D341Med (cell line): ENCODE measurements at regions not wholly inside any gene's neighbourhood (a gene's known extent, or its start where the extent isn't known, plus 50 kb on each side); places are given as distances from the start of the nearest gene placed in this dataset.

ENCODE experiments used
- DNase-seq: peaks from one replicate; pipeline ENCODE4 v3.0.0; 2012; ENCODE audit warnings: low spot score

DNA sequence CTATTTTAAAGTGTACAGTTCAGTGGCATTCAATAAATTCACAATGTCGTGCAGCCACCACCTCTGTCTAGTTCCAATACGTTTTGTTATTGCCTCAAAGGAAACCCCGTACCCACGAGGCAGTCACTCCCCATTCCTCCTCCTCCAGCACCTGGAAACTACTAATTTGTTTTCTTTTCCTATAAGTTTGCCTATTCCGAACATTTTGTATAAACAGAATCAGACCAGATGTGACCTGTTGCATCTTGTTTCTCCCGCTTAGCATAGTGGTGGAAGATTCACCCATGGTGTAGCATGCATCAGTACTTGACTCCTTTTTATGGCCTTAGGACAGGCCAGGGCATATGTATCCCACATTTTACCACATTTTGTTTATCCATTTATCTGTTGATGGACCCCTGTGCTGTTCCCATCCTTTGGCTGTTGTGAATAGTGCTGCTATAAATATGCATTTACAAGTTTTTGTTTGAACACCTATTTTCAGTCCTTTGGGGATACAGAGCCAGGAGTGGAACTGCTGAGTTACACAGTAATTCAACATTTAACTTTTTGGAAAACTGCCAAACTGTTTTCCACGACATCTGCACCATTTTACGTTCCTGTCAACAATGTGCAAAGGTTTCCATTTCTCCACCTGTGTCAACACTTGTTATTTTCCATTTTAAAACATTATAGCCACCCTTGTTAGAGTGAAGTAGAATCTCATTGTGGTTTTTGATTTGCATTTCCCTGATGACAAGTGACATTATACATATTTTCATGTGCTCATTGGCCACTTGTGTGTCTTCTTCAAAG lies 57.8 kb upstream of the STX18 start:
- DNase-seq, result no peak

DNA sequence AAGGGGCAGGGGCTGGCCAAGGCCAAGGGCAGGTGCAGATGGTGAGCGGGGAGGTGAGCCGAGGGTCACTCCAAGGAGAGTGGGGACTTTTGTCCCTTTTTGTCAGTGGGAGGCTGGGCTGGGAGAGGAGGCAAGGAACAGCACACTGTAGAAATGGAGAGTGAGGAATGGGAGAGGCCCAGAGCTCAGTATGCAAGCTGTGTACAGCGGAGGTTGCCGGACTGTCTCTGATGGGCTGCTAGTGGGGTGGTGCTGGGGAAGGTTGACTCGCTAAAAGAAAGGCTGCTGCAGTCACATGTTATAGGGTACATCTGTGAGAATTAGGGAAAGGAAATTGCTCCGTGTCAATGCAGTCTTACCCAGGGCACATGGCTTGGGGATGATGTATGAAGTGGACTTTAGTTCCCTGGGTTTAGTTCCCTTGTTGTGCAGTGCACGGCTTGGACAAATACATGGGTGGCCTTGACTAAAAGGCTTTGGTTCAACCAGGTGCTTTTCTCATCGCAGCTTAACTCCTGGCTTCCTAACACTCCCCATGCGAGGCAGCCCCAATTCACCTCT lies 57.1 kb upstream of the STX18 start:
- no peak for DNase-seq

DNA sequence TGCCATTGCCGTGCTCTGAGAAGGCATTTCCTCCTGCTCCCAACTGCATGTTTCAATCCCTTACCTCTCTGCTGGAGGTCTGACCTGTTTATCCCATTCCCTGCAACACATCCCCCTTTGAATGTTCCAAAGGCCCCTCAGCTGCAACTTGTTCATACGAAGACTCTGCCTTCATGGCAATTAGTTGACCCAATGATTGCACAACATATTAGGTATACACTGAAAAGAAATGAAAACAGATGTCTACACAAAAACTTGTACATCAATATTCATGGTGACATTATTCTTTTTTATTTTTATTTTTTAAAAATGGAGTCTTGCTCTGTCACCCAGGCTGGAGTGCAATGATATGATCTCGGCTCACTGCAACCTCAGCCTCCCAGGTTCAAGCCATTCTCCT lies 54.9 kb upstream of the STX18 start:
- no peak for DNase-seq

- no peak for DNase-seq
Observed at GRCh38 chr4:4595252-4595651, 53.4 kb upstream of the STX18 start.

- no peak for DNase-seq
Observed at GRCh38 chr4:4594285-4594920, 52.6 kb upstream of the STX18 start.

DNA sequence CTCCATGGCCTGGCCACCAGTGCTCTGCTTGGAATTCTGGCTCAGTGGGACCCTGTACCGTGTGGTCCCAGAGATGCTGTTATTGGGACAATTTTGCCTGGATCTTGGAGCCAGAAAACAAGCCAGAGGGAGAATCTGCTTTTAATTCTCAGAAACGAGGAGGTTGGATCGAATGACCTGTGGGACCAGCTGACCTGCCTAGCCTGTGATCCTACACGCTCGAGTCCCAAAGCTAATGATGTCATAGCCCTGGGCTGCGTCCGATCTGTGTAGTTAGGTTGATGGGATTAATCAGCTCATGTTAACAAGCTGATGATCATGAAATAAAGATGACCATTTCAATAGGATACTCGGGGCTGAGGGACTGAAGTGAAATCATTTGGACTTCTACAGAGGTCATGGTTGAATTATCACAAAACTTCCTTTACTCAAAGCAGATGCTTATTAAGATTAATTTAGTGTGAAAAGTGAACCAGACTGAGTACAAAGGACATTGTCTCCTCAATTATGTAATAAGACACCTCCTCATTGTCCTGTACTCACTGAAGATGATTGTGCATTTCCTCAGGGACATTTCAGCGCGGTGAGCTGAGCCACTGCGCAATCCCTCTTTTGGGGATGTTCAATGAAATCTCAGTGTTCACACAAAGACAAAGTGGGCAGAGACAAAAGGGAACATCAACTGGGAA lies 51.9 kb upstream of the STX18 start:
- DNase-seq, result no peak

DNA sequence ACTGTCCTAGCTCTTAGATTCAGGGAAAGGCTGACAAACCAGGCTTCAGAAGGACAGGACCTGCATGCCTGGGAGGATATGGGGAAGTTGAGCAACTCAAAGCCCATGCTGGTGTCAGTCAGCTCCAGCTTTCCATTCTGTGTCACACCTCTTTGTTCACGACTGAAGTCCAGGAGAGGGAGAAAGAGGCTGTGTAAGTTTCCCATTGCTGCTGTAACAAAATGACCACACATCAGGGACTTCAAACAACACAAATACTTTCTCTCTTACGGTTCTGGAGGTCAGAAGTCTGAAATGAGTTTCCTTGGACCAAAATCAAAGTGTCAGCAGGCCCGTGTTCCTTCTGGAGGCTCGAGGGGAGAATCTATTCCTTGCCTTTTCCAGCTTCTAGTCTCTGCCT lies 50.6 kb upstream of the STX18 start:
- DNase-seq, result no peak
